HepG2 (cell line): ENCODE measurements at regions not wholly inside any gene's neighbourhood (a gene's known extent, or its start where the extent isn't known, plus 50 kb on each side); places are given as distances from the start of the nearest gene placed in this dataset.

Experiments
- ATAC-seq: fragments of 200-7000 bp; cut with Tn5 transposase; 3 replicates; pipeline ENCODE4 v1.9.1; 2020; ENCODE audit warnings: mild to moderate bottlenecking, moderate library complexity
- BruUV-seq: library from RNA; stranded (reverse); fragments of 400-500 nt; replicated peaks from 2 replicates; lab custom pipeline; 2021; lab: Mats Ljungman, UMichigan
- CTCF ChIA-PET: fragments of 300-600 bp; formaldehyde crosslinking; extraction: SDS; loops from one replicate; lab custom pipeline; 2021; ENCODE audit warnings: low total read pairs, inconsistent platforms, low intra/inter-chr PET ratio; lab: Yijun Ruan, JAX
- POLR2A ChIA-PET: fragments of 350-600 bp; sonication (Branson Sonifier 250); formaldehyde crosslinking; loops from one replicate; lab custom pipeline; 2020; ENCODE audit warnings: antibody characterized with exemption, inconsistent platforms; lab: Yijun Ruan, JAX
- DNase-seq: peaks from one replicate; pipeline ENCODE4 v3.0.0-alpha.2; 2015; ENCODE audit warnings: low spot score
- FAIRE-seq: peaks from 3 replicates; lab custom pipeline; 2011; peaks lifted over from hg19 to GRCh38; lab: Jason Lieb, UNC
- H2AFZ ChIP-seq: one replicate; pipeline ENCODE4 v1.6.1; 2011; ENCODE audit warnings: low read length, inconsistent platforms
- H3K27ac ChIP-seq: fragments of 300-600 bp; 3 replicates; pipeline ENCODE4 v1.8.0; 2011; ENCODE audit warnings: mixed run types, mild to moderate bottlenecking, mixed read lengths, low read length, inconsistent platforms; ENCODE audit not compliant: insufficient read depth; ENCODE audit errors: extremely low read length
- H3K27me3 ChIP-seq, 2 experiments: fragments of 200-600 bp in 1 of 2; 2 replicates in 1 of 2; 3 replicates in 1 of 2; pipeline versions ENCODE4 v1.6.0 to v1.8.0; 2011; ENCODE audit warnings: low read length in 2 of 2, mild to moderate bottlenecking in 2 of 2, moderate library complexity in 2 of 2, inconsistent platforms in 1 of 2; ENCODE audit not compliant: insufficient read depth in 2 of 2, control insufficient read depth in 1 of 2
- H3K36me3 ChIP-seq, 2 experiments: fragments of 200-600 bp in 1 of 2; replicated peaks in 1 of 2; 2 replicates in 1 of 2; 3 replicates in 1 of 2; pipeline versions ENCODE4 v1.5.1 to v1.8.0; 2011; ENCODE audit warnings: low read length in 2 of 2, inconsistent platforms in 1 of 2; ENCODE audit not compliant: insufficient read depth in 2 of 2, control insufficient read depth in 1 of 2
- H3K4me1 ChIP-seq: 2 replicates; pipeline ENCODE4 v1.5.1; 2012; ENCODE audit warnings: low read length, inconsistent platforms; ENCODE audit not compliant: insufficient read depth
- H3K4me2 ChIP-seq: 2 replicates; pipeline ENCODE4 v1.6.0; 2011; ENCODE audit warnings: low read depth, low read length, inconsistent platforms
- H3K4me3 ChIP-seq, 3 experiments: fragments of 200-600 bp in 1 of 3; sonication (generic), shearing (Covaris generic) in 1 of 3; replicated peaks in 1 of 3; 2 replicates each; pipeline ENCODE4 v1.5.1; 2011 to 2016; ENCODE audit warnings: low read length in 3 of 3, inconsistent platforms in 2 of 3, low read depth in 2 of 3, mild to moderate bottlenecking in 2 of 3, control low read depth in 1 of 3, mixed read lengths in 1 of 3; ENCODE audit not compliant: insufficient read depth in 1 of 3
- H3K79me2 ChIP-seq: one replicate; pipeline ENCODE4 v1.6.1; 2011; ENCODE audit warnings: low read length, inconsistent platforms; ENCODE audit not compliant: insufficient read depth
- H3K9ac ChIP-seq: 2 replicates; pipeline ENCODE4 v1.6.0; 2011; ENCODE audit warnings: mild to moderate bottlenecking, low read depth, low read length, inconsistent platforms; ENCODE audit not compliant: insufficient read depth
- H3K9me3 ChIP-seq: 2 replicates; pipeline ENCODE4 v1.5.1; 2012; ENCODE audit warnings: mild to moderate bottlenecking, low read length
- H4K20me1 ChIP-seq: 2 replicates; pipeline ENCODE4 v1.6.0; 2011; ENCODE audit warnings: inconsistent platforms, mild to moderate bottlenecking, low read length, moderate library complexity; ENCODE audit not compliant: insufficient read depth
- FOXA3 ChIP-seq: IDR thresholded peaks from 2 replicates; pipeline ENCODE4 v1.6.1; 2016; ENCODE audit warnings: missing genetic modification reagents, missing compliant biosample characterization
- MEIS2 ChIP-seq: sonication (generic); formaldehyde crosslinking; IDR thresholded peaks from 2 replicates; pipeline ENCODE4 v1.9.0; 2021; ENCODE audit warnings: mild to moderate bottlenecking, missing genetic modification reagents
- NR2F6 ChIP-seq, 2 experiments: IDR thresholded peaks; 2 replicates each; pipeline ENCODE4 v1.6.1; 2016; ENCODE audit warnings: antibody characterized with exemption in 1 of 2, mild to moderate bottlenecking in 1 of 2
- PBX3 ChIP-seq: sonication (generic); formaldehyde crosslinking; IDR thresholded peaks from 2 replicates; pipeline ENCODE4 v1.8.1; 2023; ENCODE audit warnings: missing genetic modification reagents, inconsistent platforms, borderline replicate concordance
- PRPF4 ChIP-seq: fragments of 200-400 bp; formaldehyde crosslinking; IDR thresholded peaks from 2 replicates; pipeline ENCODE4 v1.6.1; 2016; ENCODE audit warnings: low read length, low read depth; ENCODE audit not compliant: poor library complexity, severe bottlenecking
- ZNF414 ChIP-seq: sonication (generic); formaldehyde crosslinking; IDR thresholded peaks from 2 replicates; pipeline ENCODE4 v1.5.0; 2020; ENCODE audit warnings: missing genetic modification reagents
- ZNF431 ChIP-seq: sonication (generic); formaldehyde crosslinking; IDR thresholded peaks from 2 replicates; pipeline ENCODE4 v1.9.0; 2022; ENCODE audit warnings: missing genetic modification reagents, low read depth, mild to moderate bottlenecking, borderline replicate concordance
- ZNF451 ChIP-seq: sonication (generic); formaldehyde crosslinking; IDR thresholded peaks from 2 replicates; pipeline ENCODE4 v1.5.0; 2020; ENCODE audit warnings: mild to moderate bottlenecking, missing genetic modification reagents
- ZNF574 ChIP-seq: sonication (generic); formaldehyde crosslinking; IDR thresholded peaks from 2 replicates; pipeline ENCODE4 v1.4.0; 2020; ENCODE audit warnings: missing genetic modification reagents
- WGBS: methylation state at CpG from one replicate; pipeline ENCODE4 v1.1.6; 2017; ENCODE audit warnings: low lambda C conversion rate; 5-methylcytosine and 5-hydroxymethylcytosine counted together
- in situ Hi-C: cut with HindIII; loops from 2 replicates; pipeline ENCODE4 v1.10.0; 2017; ENCODE audit warnings: low pct_unique_long_range_greater_than_20kb; ENCODE audit not compliant: extremely low pct_ligation_motif_present
- intact Hi-C: fragments of 100-400 bp; cut with micrococcal nuclease; formaldehyde crosslinking; loops from one replicate; pipeline ENCODE4 v1.10.0; 2022; ENCODE audit not compliant: unreplicated experiment
- TF ChIP-seq, protein P1 (sequence below): sonication (generic); formaldehyde crosslinking; IDR thresholded peaks from 2 replicates; pipeline ENCODE4 v1.9.0; 2021; ENCODE audit warnings: missing genetic modification reagents, mild to moderate bottlenecking, borderline replicate concordance
- TF ChIP-seq, protein P2 (sequence below): sonication (generic); formaldehyde crosslinking; conservative IDR thresholded peaks from 2 replicates; pipeline ENCODE4 v1.4.0; 2020; ENCODE audit warnings: missing genetic modification reagents

DNA sequence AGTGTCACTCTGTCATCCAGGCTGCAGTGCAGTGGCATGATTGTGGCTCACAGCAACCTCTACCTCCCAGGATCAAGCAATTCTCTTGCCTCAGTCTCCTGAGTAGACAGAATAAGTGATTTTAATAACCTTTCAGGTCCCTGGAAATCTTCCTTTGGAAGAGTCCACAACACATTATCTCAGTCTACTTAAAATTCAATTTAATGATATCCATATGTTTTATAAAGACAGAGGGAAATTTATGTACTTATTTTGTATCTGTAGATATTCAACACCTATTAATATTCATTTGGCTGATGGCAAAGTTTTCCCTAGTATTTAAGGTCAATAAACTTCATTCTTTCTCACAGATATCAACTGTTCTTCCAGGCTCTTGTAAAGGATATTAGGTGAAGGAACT, 881.4 kb upstream of the GJE1 start (continued):
- TF ChIP-seq, protein P1, sequence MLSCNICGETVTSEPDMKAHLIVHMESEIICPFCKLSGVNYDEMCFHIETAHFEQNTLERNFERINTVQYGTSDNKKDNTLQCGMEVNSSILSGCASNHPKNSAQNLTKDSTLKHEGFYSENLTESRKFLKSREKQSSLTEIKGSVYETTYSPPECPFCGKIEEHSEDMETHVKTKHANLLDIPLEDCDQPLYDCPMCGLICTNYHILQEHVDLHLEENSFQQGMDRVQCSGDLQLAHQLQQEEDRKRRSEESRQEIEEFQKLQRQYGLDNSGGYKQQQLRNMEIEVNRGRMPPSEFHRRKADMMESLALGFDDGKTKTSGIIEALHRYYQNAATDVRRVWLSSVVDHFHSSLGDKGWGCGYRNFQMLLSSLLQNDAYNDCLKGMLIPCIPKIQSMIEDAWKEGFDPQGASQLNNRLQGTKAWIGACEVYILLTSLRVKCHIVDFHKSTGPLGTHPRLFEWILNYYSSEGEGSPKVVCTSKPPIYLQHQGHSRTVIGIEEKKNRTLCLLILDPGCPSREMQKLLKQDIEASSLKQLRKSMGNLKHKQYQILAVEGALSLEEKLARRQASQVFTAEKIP (CRISPR knock-in tag) = no peak
- no peak for TF ChIP-seq ZNF574 (CRISPR knock-in tag)

- POLR2A ChIA-PET = no interaction called here
- 2% methylated on average over 4 of the region's 4 CpGs for WGBS
- TF ChIP-seq ZNF414 (CRISPR knock-in tag) = no peak
- no peak for TF ChIP-seq PBX3 (CRISPR knock-in tag)
- no peak for TF ChIP-seq MEIS2 (CRISPR knock-in tag)
- TF ChIP-seq, protein P2, sequence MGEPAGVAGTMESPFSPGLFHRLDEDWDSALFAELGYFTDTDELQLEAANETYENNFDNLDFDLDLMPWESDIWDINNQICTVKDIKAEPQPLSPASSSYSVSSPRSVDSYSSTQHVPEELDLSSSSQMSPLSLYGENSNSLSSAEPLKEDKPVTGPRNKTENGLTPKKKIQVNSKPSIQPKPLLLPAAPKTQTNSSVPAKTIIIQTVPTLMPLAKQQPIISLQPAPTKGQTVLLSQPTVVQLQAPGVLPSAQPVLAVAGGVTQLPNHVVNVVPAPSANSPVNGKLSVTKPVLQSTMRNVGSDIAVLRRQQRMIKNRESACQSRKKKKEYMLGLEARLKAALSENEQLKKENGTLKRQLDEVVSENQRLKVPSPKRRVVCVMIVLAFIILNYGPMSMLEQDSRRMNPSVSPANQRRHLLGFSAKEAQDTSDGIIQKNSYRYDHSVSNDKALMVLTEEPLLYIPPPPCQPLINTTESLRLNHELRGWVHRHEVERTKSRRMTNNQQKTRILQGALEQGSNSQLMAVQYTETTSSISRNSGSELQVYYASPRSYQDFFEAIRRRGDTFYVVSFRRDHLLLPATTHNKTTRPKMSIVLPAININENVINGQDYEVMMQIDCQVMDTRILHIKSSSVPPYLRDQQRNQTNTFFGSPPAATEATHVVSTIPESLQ (CRISPR knock-in tag) = no peak
- TF ChIP-seq ZNF431 (CRISPR knock-in tag) = no peak
- TF ChIP-seq FOXA3 = no peak
- TF ChIP-seq PRPF4 = no peak
- no peak for TF ChIP-seq ZNF451 (CRISPR knock-in tag)
- no peak for TF ChIP-seq NR2F6 (IDR thresholded peaks at IDR 0.05)
- TF ChIP-seq NR2F6 (CRISPR knock-in tag; IDR thresholded peaks at IDR 0.05) = no peak
Observed at GRCh38 chr6:141248021-141248799, 884.5 kb upstream of the GJE1 start.

More at GRCh38 chr6:141248021-141248799, 884.5 kb upstream of the GJE1 start:
- intact Hi-C loops = no loop called here
- ATAC-seq = no peak
- H3K36me3 ChIP-seq = no peaks in the 10 kb centered on the region
- in situ Hi-C loops = no loop called here
- H3K9ac ChIP-seq = no peak overlapping the region
- H3K27me3 ChIP-seq = no peaks in the 10 kb centered on the region
- H3K27ac ChIP-seq = no peak overlapping the region
- CTCF ChIA-PET = no interaction called here
- BruUV-seq = no TSS peak
- no peaks in the 10 kb centered on the region for H3K4me1 ChIP-seq
- no peak overlapping the region for H3K4me3 ChIP-seq
- DNase-seq = no peak
- H3K4me2 ChIP-seq = no peak overlapping the region
- H4K20me1 ChIP-seq = no peaks in the 10 kb centered on the region
- no peak for FAIRE-seq
- no peaks in the 10 kb centered on the region for H3K79me2 ChIP-seq
- no peak overlapping the region for H2AFZ ChIP-seq
- H3K9me3 ChIP-seq = no peaks in the 10 kb centered on the region
